ENCODE measurements at regions not wholly inside any gene's neighbourhood (a gene's known extent, or its start where the extent isn't known, plus 50 kb on each side); places are given as distances from the start of the nearest gene placed in this dataset.
"Not testable (repeated sequence)": the region's sequence is repeated elsewhere in the genome, so short reads cannot be mapped to it uniquely, and the experiment has no call there.

GRCh38 chr7:131041012-131041695 lies 286.5 kb upstream of the MKLN1 start:
- TF ChIP-seq, protein P1, sequence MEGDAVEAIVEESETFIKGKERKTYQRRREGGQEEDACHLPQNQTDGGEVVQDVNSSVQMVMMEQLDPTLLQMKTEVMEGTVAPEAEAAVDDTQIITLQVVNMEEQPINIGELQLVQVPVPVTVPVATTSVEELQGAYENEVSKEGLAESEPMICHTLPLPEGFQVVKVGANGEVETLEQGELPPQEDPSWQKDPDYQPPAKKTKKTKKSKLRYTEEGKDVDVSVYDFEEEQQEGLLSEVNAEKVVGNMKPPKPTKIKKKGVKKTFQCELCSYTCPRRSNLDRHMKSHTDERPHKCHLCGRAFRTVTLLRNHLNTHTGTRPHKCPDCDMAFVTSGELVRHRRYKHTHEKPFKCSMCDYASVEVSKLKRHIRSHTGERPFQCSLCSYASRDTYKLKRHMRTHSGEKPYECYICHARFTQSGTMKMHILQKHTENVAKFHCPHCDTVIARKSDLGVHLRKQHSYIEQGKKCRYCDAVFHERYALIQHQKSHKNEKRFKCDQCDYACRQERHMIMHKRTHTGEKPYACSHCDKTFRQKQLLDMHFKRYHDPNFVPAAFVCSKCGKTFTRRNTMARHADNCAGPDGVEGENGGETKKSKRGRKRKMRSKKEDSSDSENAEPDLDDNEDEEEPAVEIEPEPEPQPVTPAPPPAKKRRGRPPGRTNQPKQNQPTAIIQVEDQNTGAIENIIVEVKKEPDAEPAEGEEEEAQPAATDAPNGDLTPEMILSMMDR (conservative IDR thresholded peaks at IDR 0.05; ENCODE audit: low read depth, low read length): not testable (repeated sequence)
- not testable (repeated sequence) for TF ChIP-seq EZH2 (IDR thresholded peaks at IDR 0.05; ENCODE audit: borderline replicate concordance, low read depth, low read length, poor library complexity, severe bottlenecking)

All from A673 (cell line).